ENCODE measurements at regions not wholly inside any gene's neighbourhood (a gene's known extent, or its start where the extent isn't known, plus 50 kb on each side); places are given as distances from the start of the nearest gene placed in this dataset.
"Not testable (repeated sequence)": the region's sequence is repeated elsewhere in the genome, so short reads cannot be mapped to it uniquely, and the experiment has no call there.

DNA sequence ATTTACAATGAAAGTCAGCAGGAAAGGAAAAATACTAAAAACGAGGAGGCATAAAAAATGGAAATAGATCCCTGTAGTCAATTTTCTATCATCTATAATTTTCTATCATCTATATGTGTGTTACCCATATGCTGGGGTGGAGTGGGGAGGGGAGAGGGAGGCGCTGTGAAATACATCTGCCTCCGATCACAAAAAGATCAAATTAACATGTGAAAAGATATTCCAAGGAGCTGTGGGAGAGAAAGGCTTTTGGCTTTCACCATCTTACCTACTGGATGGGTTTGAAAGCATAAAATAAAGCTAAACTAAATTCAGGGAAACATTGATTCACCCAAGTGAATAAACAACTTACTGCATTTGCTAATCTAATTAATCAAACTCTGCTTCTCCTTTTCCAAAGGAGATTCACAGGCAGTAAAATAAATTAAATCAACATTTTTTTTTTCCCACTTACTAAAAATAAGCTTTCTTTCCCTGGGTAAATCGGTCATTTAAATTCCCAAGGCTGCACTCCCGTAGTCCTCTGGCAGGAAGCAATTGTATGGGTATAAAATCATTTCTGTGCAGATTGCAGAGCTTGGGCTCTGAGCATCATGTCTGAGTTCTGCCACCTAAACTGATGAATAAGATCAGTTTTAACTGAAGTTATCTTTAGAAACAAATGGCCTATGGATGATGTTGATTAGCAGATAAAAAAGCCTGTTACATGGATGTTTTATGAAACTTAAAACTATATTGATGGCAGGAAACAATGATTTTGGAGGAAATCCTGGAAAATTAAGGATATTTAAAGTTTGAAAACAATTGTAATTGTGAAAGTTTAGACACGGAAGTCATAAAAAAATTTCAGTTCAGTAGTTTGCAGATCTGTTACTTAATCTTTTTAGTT is 147.9 kb downstream of the SOX4 start:
- DNase-seq (ENCODE audit: extremely low read depth in 1 of 2, low read depth in 1 of 2) = no peak

- DNase-seq (ENCODE audit: extremely low read depth in 1 of 2, low read depth in 1 of 2) = no peak
These were observed 148.7 kb downstream of the SOX4 start for GRCh38 chr6:21742238-21742660.

GRCh38 chr6:21744331-21744730 is 150.8 kb downstream of the SOX4 start:
- DNase-seq (ENCODE audit: extremely low read depth in 1 of 2, low read depth in 1 of 2) = no peak

DNA sequence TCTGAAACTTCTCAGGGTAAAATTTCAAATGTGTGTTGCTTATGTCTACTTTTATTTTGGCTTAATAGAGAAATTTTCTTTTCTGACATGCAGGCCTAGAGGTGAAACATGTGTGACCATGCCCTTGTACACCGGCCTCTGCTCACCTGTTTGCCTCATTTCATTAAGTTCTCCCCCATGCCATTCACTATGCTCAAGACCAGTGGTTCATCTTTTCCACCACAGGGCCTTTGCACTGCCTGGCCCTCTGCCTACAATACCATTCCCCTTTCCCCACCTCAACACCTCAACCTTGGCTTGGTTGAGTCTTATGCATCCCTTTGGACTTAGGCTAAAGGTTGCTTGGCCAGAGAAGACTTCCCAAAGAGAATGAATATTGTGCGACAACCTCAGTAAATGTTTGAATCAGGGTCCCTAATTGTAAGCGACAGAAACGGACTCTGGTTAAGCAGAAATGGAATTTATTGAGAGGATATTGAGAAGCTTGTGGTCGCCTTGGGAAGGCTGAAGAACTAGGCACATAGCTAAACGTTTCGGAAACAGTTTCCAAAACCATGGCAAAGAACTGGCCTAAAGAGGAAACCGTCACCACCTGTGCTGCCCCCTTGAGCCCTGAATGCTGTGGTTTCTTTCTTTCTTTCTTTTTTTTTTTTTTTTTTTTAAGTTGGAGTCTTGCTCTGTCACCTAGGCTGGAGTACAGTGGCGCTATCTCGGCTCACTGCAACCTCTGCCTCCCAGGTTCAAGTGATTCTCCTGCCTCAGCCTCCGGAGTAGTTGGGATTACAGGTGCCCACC is 152.2 kb downstream of the SOX4 start:
- no peak for DNase-seq (ENCODE audit: extremely low read depth in 1 of 2, low read depth in 1 of 2)

DNA sequence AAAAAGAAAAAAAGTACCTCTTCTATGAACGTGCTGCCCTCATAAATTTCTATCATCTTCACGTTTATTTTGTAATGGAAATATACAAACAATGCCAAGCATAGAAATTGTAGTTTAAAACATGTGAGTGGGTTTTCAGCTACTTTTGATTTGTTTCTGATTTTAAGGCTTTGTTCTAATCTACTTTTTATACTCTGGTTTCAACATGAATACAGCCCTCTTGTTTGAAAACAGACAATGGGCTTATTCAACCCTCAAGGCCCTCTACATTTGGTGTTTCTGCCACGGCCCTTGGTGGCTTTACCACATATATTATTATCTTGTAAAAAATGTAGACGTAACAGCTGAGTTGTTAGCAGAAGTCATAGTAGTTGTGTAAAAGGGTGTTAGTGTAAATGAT is 153.9 kb downstream of the SOX4 start:
- no peak for DNase-seq (ENCODE audit: extremely low read depth in 1 of 2, low read depth in 1 of 2)

- DNase-seq (ENCODE audit: extremely low read depth in 1 of 2, low read depth in 1 of 2) = no peak
These were observed 154.9 kb downstream of the SOX4 start for GRCh38 chr6:21748343-21749056.

GRCh38 chr6:21749754-21750153 is 156.2 kb downstream of the SOX4 start:
- DNase-seq (ENCODE audit: extremely low read depth in 1 of 2, low read depth in 1 of 2) = no peak

GRCh38 chr6:21750575-21750974 is 157.0 kb downstream of the SOX4 start:
- DNase-seq (ENCODE audit: extremely low read depth in 1 of 2, low read depth in 1 of 2) = no peak

DNA sequence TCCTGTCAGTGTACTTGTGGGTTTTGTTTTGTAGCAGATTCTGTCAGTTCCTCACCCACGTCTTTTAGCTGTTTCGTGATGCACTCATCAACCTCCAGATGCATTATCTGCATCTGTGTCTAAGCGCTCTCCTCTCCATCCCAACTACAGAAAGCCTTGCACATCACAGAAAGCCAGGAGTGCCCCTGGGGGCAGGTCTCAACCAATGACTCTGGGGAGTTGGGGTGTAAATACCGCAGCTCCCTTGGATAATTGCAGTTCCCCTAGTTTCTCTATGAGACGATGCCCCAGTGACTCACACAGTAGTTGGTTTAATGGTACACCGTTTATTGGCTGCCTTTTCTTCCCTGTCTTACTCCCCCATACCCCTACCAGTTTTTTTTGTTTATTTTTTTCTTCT is 158.1 kb downstream of the SOX4 start:
- no peak for DNase-seq (ENCODE audit: extremely low read depth in 1 of 2, low read depth in 1 of 2)

GRCh38 chr6:21752054-21752811 is 158.7 kb downstream of the SOX4 start:
- no peak for DNase-seq (ENCODE audit: extremely low read depth in 1 of 2, low read depth in 1 of 2)

DNA sequence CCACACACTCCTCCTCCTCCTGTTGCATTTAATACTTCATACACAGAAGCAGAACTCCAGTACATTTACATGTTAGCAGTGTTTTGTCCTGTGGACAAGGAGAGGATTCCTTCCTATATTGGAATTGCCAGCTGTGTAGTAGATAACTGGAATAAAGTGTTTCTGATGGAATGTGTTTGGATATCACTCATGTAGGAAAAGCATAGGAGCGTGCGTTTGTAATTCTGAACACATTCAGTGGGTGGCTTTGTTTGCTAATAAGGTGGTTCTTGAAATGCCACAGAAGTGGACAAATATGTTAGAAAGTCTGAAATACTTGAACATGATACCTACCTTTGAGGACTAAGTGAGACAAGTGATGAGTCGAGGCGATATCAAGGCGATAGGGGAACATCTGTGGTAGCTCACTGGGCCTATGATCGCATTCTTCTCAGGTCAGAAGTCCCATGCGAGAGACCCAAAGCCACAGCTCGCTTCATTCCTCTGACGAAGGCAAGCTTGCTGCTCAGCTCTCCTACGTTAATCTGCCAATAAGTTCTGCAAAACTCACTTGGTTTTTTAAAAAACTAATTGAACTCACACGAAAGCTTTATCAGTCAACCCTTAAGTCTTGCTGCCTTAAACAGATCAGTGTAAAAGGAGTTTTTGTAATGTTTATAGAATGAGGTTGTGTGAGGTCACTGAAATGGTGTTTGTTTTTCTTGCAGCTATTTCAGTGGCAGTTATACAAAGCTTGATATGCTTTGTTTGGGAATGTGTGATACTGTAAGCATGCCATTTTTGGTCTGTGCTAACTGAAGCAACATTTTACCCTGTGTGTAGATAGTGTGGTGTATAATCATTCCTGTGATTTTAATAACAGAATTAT is 159.9 kb downstream of the SOX4 start:
- no peak for DNase-seq (ENCODE audit: extremely low read depth in 1 of 2, low read depth in 1 of 2)

DNA sequence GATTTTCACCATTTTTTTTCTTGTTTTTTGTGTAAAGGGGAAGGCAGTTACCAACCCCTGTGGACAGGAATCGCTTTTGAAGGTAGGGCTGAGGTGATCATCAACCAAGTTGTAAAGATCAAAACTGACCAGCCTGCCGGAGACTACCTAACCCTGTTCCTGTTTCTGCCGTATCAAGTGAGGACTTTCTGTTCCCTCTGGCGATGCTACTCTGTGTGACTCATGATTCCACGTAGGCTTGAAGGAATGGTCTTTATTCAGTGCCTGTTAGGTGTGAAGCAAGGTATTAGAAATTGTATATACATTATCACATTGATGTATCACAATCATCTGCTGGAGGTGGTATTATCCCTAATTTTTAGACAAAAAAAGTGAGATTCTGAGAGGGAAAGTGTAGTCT is 161.3 kb downstream of the SOX4 start:
- DNase-seq (ENCODE audit: extremely low read depth in 1 of 2, low read depth in 1 of 2) = no peak

GRCh38 chr6:21756487-21756886 is 162.9 kb downstream of the SOX4 start:
- no peak for DNase-seq (ENCODE audit: extremely low read depth in 1 of 2, low read depth in 1 of 2)

- DNase-seq (ENCODE audit: extremely low read depth in 1 of 2, low read depth in 1 of 2) = not testable (repeated sequence)
These were observed 163.8 kb downstream of the SOX4 start for GRCh38 chr6:21757392-21757791.

GRCh38 chr6:21759721-21760120 is 166.2 kb downstream of the SOX4 start:
- no peak for DNase-seq (ENCODE audit: extremely low read depth in 1 of 2, low read depth in 1 of 2)

- not testable (repeated sequence) for DNase-seq (ENCODE audit: extremely low read depth in 1 of 2, low read depth in 1 of 2)
These were observed 167.6 kb downstream of the SOX4 start for GRCh38 chr6:21761053-21761730.

- no peak for DNase-seq (ENCODE audit: extremely low read depth in 1 of 2, low read depth in 1 of 2)
These were observed 171.4 kb downstream of the SOX4 start for GRCh38 chr6:21764989-21765388.

DNA sequence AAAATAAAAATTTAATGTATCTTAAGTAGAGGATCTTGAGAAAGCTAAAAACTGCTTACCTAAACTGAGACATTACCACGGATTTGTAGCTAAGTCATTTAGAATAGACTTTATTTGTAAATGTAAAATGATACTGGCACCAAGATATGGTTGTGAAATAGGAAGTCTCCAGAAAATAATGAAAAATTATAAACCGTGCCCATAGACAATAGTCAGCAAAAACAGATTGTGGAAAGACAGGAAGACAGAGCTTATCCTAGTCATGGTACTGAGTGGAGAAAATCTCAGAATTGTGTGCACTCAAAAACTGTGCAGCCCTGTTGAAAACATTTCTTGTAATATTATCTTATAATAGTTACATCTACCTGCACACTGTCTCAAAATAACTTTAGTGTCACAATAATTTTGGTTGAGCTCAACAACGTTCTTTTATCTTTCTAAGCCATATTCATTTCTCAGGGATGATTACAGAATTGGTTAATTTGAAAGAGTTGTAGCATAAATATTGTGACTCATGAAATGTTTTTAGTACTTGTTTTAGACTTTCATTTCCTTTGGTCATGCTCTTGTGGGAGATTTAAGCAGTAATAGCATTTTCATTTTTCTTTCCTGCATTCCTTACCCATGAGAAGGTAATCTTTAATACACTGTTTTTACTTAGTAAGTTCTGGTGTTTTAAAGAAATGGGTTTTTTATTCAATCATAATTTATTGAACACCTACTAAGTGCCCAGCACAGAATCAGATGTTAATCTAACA is 174.5 kb downstream of the SOX4 start:
- no peak for DNase-seq (ENCODE audit: extremely low read depth in 1 of 2, low read depth in 1 of 2)

Data from stimulated activated CD8-positive, alpha-beta memory T cell treated with anti-CD3 and anti-CD28 coated beads, Interleukin-7, amount 100 ng/mL, for 48 hours (primary cell).